Activated T-cell treated with anti-CD3 and anti-CD28 coated beads for 24 hours (primary cell): ENCODE measurements at regions not wholly inside any gene's neighbourhood (a gene's known extent, or its start where the extent isn't known, plus 50 kb on each side); places are given as distances from the start of the nearest gene placed in this dataset.

Experiments
- DNase-seq: peaks from one replicate; pipeline ENCODE4 v3.0.0-alpha.2; 2020; ENCODE audit warnings: low read depth

DNA sequence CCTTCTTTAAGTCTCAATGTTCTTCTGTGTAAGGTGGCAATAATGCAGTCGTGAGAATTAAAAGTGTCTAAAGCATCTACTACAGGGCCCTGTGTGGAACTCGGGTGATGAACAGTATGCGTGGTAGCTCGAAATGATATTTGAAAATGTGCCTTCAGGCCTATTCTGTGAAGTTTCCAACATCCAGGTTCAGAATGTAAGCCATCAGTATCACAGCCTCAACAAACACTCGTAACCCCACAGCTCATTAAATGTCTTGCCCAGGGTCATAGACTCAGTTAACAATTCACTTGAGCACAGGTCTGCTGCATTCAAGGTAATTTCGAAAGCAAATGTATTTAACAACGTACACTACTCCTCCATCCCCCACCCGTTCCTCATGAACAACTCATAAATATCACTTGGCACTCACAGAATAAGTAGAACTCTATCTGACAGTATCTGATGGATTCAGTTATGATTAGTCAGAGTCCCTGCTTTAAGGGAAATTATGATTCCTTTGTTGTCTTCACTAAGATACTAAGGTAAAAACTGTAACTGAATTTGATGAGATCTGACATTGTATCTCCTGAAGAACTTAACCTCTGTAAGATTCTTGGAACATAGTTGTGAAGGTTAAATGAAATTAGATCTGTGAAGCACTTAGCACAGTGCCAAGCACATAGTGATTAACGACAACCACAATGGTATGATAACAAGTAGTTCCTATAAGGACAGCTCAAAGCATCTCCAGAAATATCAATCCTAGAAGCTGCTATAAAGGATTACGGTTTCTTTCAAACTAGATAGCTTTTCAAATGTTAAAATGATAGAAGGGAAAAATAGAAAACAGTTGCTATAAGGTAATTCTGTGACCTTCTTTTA, 642.3 kb downstream of the TBL1XR1 start:
- no peak for DNase-seq

DNA sequence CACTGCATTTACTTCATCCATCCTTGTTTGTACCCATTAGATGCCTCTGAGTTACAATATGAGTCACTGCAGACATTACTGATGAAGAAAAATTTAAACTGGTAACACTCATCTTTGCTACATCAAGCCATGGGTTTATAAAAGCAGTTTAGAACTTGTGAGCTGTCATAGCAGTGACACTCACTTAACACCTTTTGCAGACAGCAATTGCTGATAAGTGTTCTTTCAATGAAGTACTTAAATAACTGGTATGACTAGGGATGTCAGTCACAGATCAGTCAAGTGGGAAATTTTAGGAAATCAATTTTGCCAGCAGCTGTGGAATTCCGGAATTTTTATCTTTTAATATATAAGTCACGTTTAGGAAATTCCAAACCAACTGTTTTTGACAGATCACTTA, 643.0 kb downstream of the TBL1XR1 start:
- DNase-seq: no peak

DNA sequence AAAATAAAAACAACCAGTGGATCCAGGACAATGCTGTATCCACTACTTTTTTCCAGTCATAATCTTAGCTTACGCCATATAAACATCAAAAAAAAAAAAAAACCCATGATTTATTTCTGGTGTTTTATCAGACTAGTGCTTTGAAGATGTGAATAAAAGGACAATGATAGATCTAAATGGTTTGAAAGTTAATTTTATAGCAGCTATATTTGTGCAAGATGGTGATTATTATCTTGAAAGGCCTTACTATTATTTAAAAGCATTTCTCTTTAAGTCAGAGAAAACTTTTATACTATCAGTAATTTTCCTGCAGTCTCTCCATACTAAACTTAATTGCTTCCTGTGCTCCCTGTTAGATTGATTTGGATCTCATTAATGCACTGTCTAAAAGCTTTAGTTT, 670.3 kb downstream of the TBL1XR1 start:
- DNase-seq: no peak

DNA sequence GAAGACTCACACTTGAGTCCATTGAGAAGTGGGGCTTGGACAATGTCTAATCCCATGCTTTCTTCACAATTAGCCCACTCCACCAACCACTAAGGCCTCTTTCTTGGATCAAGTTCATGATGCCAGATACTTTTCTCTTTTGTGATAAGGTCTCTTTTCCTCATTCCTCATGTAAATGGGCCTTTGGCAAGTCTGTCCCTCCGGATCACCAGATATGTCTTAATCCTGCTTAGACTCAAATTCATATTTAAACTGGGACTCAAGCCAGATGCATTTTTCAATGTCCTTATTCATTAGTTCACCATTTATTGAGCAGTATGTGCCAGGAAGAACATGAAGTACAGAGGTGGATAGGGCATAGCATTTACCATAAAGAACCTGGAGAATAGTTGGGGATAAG, 671.1 kb downstream of the TBL1XR1 start:
- DNase-seq: no peak

DNA sequence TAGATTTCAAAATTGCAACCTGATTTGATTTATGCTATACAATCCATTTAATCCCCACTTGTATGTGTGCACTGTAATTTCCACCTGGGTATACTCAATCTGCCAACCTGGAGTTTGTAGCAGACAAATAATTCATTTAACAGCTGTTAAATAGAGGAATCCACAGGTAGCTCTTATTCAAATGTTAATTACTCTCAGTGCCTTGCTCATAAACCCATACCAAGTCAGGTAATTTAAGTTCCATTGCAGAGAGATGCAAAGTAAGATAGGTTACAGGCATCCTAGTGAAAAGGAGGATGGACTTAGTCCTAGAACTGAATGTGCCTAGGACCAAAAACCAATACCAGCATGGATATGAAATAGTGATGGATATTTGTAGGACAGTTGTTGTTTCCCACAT, 674.2 kb downstream of the TBL1XR1 start:
- no peak for DNase-seq

DNA sequence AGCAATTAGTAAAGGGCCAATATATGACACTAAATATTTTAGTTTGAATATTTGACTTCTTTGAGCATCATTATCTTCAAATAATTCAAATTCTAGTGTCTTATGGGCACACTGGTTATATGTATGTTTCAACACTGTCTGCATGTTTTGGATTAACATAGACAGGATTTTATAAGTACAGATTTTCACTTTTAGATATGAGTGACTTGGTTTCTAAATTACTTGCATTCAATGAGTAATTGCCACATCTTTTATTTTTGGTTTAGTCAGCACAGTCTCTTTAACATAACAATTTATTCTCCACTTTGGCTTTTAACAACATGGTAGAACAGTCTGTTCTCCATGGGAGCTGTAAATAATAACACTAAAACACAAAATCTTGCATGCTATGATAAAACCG, 674.8 kb downstream of the TBL1XR1 start:
- no peak for DNase-seq

DNA sequence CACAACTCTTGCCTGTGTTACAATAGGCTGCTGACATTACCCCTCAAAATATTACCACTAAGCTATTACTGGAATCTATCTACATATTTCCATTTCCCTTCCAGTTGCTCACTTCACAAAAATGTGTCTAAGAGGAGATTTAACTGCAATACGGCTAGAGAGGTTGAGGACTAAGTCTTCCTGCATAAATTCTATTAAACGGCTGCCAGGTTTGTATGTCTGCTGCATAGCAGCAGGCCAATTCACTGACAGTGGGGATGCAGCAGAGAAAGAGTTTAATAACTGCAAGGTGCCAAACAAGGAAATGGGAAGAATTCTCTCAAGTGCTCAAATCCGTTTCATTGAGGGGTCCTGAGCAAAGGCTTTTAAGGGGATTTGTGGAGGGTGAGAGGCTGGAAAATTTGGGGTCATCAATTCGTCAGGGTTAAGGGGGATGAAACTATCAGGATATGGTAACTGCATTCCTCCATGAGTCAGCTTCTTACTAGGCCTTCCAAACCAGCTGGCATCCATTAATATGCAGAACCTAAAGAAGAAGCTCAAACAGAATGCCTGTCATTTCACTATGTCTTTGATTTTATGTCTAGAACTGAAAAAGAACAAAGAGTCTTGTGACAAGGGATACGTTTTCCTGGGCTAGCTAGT, 675.6 kb downstream of the TBL1XR1 start:
- DNase-seq: no peak

DNA sequence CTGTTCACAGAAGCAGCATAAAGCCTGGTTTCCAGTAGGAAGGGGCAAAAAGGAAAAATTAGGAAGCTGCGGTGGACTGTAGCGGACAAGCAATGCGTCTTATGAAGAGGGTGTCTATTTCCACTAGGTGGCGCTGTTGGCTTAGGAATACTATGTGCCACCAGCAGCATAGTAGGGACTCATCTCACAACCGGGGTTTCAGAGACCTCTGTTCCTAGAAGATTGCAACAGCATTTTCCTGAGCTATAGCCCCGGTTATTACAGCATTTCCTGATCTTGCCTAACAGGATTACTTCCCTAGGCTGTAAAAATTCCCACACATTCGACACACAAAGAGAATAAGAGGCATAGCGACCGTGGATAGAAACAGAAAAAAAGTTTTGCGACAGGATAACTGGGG, 683.0 kb downstream of the TBL1XR1 start:
- DNase-seq: no peak

DNA sequence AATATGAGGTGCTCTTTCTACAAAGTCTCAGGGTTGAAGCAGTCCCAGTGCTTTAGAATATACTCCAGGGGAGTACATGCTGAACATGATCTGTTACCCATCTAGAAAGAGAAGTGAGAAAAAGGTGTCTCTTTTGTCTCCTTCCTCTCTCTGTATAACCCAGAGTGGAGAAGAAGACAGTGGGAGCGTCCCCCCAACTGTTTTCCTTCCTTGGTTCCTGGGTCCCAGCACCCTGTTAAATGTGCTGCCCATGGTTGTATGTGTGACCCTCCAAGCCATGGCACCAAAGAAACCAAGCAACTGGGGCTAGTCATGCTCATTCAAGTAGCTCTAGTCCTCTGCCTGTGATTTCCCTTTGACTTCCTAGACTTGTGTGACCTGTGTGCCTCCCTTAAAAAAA, 683.7 kb downstream of the TBL1XR1 start:
- DNase-seq: no peak

DNA sequence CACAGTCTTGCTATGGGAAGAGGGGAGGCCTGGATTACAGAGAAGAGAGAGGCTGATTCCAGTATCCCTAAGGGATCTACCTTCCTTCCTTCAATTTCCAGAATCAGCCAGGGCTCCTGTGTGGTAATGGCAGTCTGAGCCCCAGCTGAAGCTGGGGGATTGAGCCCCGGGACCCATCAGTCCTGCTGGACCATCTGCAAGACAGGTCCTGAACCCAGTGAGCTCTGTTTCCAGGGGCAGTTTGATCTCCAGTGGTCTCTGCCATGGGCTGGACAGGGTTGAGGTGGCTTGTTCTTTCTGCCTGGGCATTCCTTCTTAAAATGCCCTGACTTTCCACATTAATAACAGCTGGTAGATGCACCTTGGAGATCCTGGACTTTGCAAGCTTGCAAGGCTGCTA, 685.2 kb downstream of the TBL1XR1 start:
- DNase-seq: no peak

DNA sequence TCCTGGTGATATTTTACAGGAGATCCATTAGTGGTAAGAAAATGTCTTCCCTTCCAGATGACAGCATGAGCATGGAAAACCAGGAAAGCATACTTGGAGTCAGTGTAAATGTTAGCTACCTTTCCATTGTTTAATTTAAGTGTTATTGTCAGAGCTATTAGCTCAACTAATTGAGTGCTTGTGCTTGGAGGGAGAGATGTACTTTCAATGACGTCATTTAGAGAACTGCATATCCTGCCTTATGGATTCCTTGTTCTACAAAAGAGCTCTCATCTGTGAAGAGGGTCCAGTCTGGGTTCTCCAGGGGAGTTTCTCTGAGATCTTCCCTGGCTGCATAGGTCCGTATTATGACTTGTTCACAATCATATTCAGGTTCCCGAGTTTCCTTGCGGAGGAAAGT, 687.2 kb downstream of the TBL1XR1 start:
- no peak for DNase-seq

DNA sequence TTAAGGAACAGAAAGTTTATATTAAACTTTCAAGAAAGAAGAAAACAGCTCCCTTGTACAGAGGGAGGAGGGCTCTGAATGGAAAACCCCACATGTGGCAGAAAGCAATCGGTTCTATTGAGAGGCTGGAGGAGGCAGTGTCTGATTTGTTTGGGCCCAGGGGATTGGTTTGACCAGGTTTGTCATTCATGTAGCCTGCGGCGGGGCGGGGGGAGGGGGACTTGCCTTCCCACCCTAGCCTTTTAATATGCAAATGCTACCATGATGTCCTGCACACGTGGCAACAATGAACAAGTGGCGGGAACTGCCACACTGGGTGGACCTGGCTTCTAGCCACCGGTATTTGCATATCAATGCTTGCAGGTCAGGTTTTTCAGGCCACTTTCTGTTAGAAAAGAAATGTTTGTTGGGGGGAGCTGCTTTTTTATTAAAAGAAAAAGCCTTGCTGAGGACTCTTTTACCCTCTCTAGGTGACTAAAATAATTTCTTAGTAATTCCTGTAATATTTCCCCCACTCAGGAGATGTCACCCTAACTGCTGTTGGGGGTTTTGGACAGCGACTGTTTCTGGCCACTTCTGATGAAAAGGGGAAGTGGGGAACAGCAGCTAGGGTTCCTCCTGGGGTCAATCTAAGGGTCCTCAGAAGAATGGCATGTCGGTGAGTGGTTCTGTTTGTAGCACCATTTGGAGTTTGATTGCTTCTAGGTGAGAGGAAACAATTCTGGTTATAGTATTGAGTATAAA, 691.2 kb downstream of the TBL1XR1 start:
- DNase-seq: no peak

DNA sequence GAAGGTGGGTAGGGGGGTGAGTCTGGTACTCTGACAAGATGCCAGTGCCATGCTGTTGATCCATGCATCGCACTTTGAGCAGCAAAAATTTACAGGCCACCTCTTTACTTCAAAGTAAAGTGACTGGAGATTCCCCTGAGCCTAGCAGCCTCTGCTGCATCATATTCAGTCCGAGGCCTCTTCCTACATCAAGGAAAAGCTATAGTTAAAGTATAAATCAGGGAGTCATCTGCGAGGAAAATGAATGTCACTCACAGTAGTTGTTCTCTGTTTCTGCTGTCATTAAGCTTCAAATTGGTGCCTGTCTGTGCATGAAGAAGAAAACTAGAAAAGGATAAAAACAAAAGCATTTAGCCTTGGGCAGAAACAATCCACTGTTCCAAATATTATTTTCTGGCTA, 706.2 kb downstream of the TBL1XR1 start:
- no peak for DNase-seq

DNA sequence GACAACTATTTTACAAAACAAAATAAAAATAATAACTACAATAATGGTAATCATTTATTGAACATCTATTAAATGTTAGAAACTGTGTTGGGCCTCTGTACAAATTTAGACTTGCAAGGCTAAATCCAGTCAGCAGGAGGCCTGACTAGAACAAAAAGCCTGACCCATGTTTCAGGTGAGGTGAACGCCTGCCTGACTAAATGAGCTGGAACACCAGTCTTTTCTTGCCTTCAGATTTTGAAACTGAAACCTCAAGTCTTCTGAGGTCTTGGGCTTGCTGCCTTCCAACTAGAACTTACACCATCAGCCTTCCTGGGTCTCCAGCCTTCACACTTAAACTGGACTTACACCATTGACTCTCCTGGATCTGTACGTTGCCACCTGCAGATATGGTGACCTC, 706.9 kb downstream of the TBL1XR1 start:
- DNase-seq: no peak

DNA sequence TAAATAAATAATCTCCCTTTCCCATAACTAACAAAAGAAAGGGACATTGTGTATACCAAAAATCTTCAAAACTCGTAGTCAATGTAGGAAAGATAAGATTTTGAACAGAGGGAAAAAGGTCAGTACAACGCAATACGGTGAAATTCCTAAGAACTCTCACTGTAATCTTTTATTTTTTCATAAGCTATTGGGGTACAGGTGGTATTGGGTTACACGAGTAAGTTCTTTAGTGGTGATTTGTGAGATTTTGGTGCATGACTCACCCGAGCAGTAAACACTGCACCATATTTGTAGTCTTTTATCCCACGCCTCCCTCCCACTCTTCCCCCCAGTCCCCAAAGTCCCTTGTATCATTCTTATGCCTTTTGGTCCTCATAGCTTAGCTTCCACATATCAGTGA, 718.0 kb downstream of the TBL1XR1 start:
- no peak for DNase-seq

DNA sequence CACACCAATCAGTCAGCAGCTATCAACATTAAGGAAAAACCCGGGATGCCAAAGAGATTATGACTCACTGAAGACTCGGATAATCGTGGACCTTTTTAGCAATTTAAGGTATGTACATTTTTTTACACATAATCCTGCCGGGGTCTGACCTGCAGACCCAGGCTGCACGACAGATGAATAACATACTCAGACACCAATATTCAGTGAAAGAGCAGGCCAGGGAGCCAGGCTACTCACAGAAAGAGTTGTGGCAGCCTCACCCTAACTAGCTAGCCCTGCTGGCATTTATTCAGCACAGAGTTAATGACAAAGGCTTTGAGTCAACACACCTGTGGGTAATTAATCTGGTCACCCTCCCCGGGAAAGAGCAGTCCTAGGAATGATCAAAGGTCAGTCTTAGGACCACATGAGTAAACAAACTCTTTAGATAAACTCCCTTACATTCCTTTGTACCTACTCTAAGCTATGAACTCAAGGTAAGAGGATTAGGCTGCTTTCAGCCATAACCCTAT, 727.5 kb downstream of the TBL1XR1 start:
- no peak for DNase-seq

DNA sequence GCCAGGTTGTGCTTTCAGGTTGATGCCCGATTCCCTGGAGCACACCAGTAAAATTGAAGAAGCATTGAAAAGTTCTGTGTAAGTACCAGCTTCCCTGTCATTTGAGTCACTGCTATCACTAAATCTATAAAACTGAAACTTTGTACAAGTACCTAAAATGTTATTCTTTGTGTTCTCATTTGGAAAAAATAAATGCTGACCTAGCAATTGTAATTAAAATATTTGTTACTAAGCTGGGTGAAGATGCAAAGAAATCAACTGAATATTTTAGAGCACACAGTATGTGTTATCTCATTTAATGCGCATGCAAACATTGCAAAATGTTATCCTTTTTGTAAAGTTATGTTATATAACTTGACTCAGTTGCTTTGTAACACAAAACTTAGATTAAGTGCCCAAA, 733.7 kb downstream of the TBL1XR1 start:
- no peak for DNase-seq

DNA sequence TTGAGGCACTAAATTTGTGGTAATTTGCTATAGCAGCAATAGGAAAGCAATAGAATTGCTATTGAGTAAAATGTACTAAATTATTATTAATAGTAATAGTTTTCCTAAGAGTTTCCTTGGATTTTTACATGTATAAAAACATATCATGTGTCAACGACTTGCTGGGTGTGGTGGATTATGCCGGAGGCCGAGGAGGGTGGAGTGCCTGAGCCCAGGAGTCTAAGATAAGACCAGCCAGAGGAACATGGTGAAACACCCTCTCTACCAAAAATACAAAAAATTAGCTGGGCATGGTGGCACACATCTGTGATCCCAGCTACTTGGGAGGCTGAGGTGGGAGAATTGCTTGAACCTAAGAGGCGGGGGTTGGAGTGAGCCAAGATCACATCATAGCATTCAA, 749.9 kb downstream of the TBL1XR1 start:
- DNase-seq: no peak

DNA sequence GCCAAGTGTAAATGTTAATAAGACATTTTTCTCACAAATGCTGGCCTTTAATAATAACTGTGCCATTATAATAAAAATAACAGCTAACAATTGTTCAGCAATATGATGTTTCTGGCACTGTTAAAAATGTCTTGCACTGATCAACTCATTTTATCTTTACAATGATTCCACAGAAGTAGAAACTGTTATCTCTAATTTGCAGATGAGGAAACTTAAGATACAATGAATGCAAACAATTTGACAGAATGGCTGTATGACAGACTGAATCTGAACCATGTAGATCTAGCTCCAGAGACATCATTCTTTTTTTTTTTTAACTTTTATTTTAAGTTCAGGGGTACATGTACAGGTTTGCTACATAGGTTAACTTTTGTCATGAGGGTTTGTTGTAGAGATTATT, 755.0 kb downstream of the TBL1XR1 start:
- DNase-seq: no peak

DNA sequence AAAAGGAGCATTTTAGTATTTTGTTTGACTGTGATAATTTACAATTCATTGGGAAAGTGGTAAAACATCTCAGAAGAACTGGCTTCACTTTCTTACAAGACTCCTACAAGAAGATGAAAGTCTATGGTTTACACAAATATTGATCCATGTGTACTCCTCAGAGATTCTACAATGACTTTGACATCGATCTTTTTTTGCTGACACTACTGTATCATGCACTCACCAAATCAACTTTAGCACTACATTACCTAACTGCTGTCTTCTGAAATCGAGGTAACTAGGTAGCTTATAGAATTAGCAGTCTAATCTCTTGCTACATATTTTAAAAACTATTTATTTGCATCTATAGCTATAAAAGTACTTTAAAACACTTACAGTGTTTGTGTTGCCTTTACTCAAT, 757.6 kb downstream of the TBL1XR1 start:
- DNase-seq: no peak

DNA sequence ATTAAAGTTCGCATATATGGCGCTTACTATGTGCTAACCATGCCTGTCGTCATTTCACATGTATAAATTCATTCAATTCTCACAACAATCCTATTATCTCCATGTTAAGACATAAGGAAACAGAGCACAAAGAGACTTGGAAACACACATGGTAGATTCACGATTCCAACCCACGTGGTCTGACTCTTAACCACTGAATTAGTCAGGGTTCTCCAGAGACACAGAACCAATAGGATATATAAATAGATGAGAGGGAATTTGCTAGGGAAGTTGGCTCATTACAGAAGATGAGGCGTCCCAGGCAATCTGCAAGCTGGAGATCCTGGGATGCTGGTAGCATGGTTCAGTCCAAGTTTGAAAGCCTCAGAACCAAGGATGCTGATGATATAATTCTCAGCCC, 765.3 kb downstream of the TBL1XR1 start:
- no peak for DNase-seq

DNA sequence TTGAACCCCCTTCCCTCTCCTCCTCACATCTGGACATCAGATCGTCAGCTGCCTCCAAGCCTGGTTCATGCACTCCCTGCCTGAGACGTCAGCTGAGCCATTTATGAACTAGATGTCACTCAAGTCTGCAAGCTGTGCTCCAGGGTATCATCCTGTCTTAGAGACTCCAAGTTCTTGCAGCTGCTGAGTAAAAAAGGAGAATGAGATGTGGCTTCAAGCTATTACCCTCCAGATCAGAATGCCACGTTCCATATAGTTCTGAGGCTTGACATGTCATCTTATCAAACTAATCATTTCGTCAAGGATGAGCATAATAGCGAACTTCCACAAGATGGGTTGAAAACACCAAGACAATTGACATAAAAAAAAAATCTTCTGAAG, 766.3 kb downstream of the TBL1XR1 start:
- no peak for DNase-seq
